ENCODE measurements at regions not wholly inside any gene's neighbourhood (a gene's known extent, or its start where the extent isn't known, plus 50 kb on each side); places are given as distances from the start of the nearest gene placed in this dataset.

DNA sequence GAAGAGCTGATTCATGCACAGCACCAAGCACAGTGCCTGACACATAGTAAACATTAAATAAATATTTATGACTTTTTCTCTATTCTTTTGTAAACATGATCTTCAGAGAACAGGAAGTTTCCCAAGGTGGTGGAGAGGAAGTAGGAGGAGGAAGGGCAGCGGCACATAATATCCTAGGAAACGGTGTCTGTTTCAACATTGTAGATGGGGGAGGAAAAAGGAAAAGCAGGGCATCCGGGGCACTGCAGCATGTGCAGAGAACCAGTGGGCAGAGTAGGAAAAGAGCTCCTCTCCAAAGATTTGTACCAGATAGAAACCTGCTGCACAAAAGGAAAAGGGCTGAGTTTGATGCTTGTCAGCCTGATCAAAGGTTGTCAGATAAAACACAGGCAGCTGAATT lies 421.7 kb upstream of the ZNF462 start:
- Histone ChIP-seq H3K9ac (ENCODE audit: low read length) (no peak overlapping the region), H3K36me3 (ENCODE audit: insufficient read depth, low read length) (no peaks in the 10 kb centered on the region)

GRCh38 chr9:106443520-106443919 lies 419.4 kb upstream of the ZNF462 start:
- TF ChIP-seq EP300 (conservative IDR thresholded peaks at IDR 0.05; ENCODE audit: poor library complexity, severe bottlenecking) = no peak
- TF ChIP-seq, protein P1, sequence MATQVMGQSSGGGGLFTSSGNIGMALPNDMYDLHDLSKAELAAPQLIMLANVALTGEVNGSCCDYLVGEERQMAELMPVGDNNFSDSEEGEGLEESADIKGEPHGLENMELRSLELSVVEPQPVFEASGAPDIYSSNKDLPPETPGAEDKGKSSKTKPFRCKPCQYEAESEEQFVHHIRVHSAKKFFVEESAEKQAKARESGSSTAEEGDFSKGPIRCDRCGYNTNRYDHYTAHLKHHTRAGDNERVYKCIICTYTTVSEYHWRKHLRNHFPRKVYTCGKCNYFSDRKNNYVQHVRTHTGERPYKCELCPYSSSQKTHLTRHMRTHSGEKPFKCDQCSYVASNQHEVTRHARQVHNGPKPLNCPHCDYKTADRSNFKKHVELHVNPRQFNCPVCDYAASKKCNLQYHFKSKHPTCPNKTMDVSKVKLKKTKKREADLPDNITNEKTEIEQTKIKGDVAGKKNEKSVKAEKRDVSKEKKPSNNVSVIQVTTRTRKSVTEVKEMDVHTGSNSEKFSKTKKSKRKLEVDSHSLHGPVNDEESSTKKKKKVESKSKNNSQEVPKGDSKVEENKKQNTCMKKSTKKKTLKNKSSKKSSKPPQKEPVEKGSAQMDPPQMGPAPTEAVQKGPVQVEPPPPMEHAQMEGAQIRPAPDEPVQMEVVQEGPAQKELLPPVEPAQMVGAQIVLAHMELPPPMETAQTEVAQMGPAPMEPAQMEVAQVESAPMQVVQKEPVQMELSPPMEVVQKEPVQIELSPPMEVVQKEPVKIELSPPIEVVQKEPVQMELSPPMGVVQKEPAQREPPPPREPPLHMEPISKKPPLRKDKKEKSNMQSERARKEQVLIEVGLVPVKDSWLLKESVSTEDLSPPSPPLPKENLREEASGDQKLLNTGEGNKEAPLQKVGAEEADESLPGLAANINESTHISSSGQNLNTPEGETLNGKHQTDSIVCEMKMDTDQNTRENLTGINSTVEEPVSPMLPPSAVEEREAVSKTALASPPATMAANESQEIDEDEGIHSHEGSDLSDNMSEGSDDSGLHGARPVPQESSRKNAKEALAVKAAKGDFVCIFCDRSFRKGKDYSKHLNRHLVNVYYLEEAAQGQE (IDR thresholded peaks at IDR 0.05; ENCODE audit: borderline replicate concordance) = no peak
- no peak for TF ChIP-seq RAD21 (conservative IDR thresholded peaks at IDR 0.05)
- no peak for TF ChIP-seq TAF1 (IDR thresholded peaks at IDR 0.05; ENCODE audit: low read depth)
- no peak for TF ChIP-seq POLR2AphosphoS5 (IDR thresholded peaks at IDR 0.05)
- TF ChIP-seq, protein P2, sequence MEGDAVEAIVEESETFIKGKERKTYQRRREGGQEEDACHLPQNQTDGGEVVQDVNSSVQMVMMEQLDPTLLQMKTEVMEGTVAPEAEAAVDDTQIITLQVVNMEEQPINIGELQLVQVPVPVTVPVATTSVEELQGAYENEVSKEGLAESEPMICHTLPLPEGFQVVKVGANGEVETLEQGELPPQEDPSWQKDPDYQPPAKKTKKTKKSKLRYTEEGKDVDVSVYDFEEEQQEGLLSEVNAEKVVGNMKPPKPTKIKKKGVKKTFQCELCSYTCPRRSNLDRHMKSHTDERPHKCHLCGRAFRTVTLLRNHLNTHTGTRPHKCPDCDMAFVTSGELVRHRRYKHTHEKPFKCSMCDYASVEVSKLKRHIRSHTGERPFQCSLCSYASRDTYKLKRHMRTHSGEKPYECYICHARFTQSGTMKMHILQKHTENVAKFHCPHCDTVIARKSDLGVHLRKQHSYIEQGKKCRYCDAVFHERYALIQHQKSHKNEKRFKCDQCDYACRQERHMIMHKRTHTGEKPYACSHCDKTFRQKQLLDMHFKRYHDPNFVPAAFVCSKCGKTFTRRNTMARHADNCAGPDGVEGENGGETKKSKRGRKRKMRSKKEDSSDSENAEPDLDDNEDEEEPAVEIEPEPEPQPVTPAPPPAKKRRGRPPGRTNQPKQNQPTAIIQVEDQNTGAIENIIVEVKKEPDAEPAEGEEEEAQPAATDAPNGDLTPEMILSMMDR (IDR thresholded peaks at IDR 0.05; ENCODE audit: poor library complexity, severe bottlenecking) = no peak
- no peak for TF ChIP-seq MXI1 (conservative IDR thresholded peaks at IDR 0.05; ENCODE audit: poor library complexity, severe bottlenecking)
- no peak for TF ChIP-seq SMC3 (conservative IDR thresholded peaks at IDR 0.05; ENCODE audit: poor library complexity)
- no peak for TF ChIP-seq EZH2 (IDR thresholded peaks at IDR 0.05; ENCODE audit: borderline replicate concordance, insufficient read depth, low read length, poor library complexity, severe bottlenecking)
- Histone ChIP-seq H3K9me3 (ENCODE audit: low read length) (no peaks in the 10 kb centered on the region), H3K9me2 (ENCODE audit: insufficient read depth, low read length) (no peaks in the 10 kb centered on the region), H3K27me3 (ENCODE audit: insufficient read depth, low read depth, low read length) (no peaks in the 10 kb centered on the region), H2AFZ (ENCODE audit: low read depth, low read length) (no peak overlapping the region), H4K20me1 (ENCODE audit: insufficient read depth) (no peaks in the 10 kb centered on the region), H3K27ac (ENCODE audit: low read length) (no peak overlapping the region), H3K79me2 (replicated peaks; ENCODE audit: insufficient read depth, low read length) (no peaks in the 10 kb centered on the region), H3K36me3 (ENCODE audit: insufficient read depth, low read length) (no peaks in the 10 kb centered on the region), H3K4me2 (ENCODE audit: low read length) (no peak overlapping the region), H3K9ac (ENCODE audit: low read length) (no peak overlapping the region), H3F3A (ENCODE audit: insufficient read depth, low read length, poor library complexity, severe bottlenecking) (no peaks in the 10 kb centered on the region), H3K4me3 (ENCODE audit: low read length) (no peak overlapping the region)

More for the DNA sequence above, 421.7 kb upstream of the ZNF462 start:
- Histone ChIP-seq H3K79me2 (replicated peaks; ENCODE audit: insufficient read depth, low read length) (no peaks in the 10 kb centered on the region), H3F3A (ENCODE audit: insufficient read depth, low read length, poor library complexity, severe bottlenecking) (no peaks in the 10 kb centered on the region), H2AFZ (ENCODE audit: low read depth, low read length) (no peak overlapping the region), H3K27ac (ENCODE audit: low read length) (no peak overlapping the region), H4K20me1 (ENCODE audit: insufficient read depth) (no peaks in the 10 kb centered on the region), H3K27me3 (ENCODE audit: insufficient read depth, low read depth, low read length) (no peaks in the 10 kb centered on the region), H3K4me3 (ENCODE audit: low read length) (no peak overlapping the region), H3K9me2 (ENCODE audit: insufficient read depth, low read length) (no peaks in the 10 kb centered on the region), H3K4me2 (ENCODE audit: low read length) (no peak overlapping the region), H3K9me3 (ENCODE audit: low read length) (no peaks in the 10 kb centered on the region)
- TF ChIP-seq RAD21 (conservative IDR thresholded peaks at IDR 0.05) = no peak

GRCh38 chr9:106445107-106445506 lies 417.9 kb upstream of the ZNF462 start:
- H3K36me3 ChIP-seq (ENCODE audit: insufficient read depth, low read length) = no peaks in the 10 kb centered on the region
- no peak overlapping the region for H3K27ac ChIP-seq (ENCODE audit: low read length)
- no peak overlapping the region for H3K9ac ChIP-seq (ENCODE audit: low read length)
- no peaks in the 10 kb centered on the region for H3F3A ChIP-seq (ENCODE audit: insufficient read depth, low read length, poor library complexity, severe bottlenecking)
- H4K20me1 ChIP-seq (ENCODE audit: insufficient read depth) = no peaks in the 10 kb centered on the region
- H3K4me3 ChIP-seq (ENCODE audit: low read length) = no peak overlapping the region
- TF ChIP-seq POLR2AphosphoS5 (IDR thresholded peaks at IDR 0.05) (peak; percentile 22), EP300 (conservative IDR thresholded peaks at IDR 0.05; ENCODE audit: poor library complexity, severe bottlenecking) (no peak), SMC3 (conservative IDR thresholded peaks at IDR 0.05; ENCODE audit: poor library complexity) (no peak), RAD21 (conservative IDR thresholded peaks at IDR 0.05) (no peak)
- H2AFZ ChIP-seq (ENCODE audit: low read depth, low read length) = no peak overlapping the region
- H3K4me2 ChIP-seq (ENCODE audit: low read length) = no peak overlapping the region
- H3K79me2 ChIP-seq (replicated peaks; ENCODE audit: insufficient read depth, low read length) = no peaks in the 10 kb centered on the region
- no peaks in the 10 kb centered on the region for H3K9me2 ChIP-seq (ENCODE audit: insufficient read depth, low read length)
- H3K27me3 ChIP-seq (ENCODE audit: insufficient read depth, low read depth, low read length) = no peaks in the 10 kb centered on the region
- no peaks in the 10 kb centered on the region for H3K9me3 ChIP-seq (ENCODE audit: low read length)

All from neural cell (in vitro differentiated cells).